NCI-H1417 treated with DMSO at 0.1 percent for 48 hours (cell line): ENCODE measurements at regions not wholly inside any gene's neighbourhood (a gene's known extent, or its start where the extent isn't known, plus 50 kb on each side); places are given as distances from the start of the nearest gene placed in this dataset.
"Not testable (repeated sequence)": the region's sequence is repeated elsewhere in the genome, so short reads cannot be mapped to it uniquely, and the experiment has no call there.

Experiments
- DNase-seq: peaks from one replicate; lab custom pipeline; 2025; lab: John Stamatoyannopoulos, UW

GRCh38 chr5:21603796-21604195, 1249.3 kb downstream of the CDH12 start:
- no peak for DNase-seq

- DNase-seq, result no peak
Observed at GRCh38 chr5:21594566-21594965, 1258.6 kb downstream of the CDH12 start.

GRCh38 chr5:21593261-21593660, 1259.9 kb downstream of the CDH12 start:
- no peak for DNase-seq

- no peak for DNase-seq
Observed at GRCh38 chr5:21581508-21581907, 1271.6 kb downstream of the CDH12 start.

GRCh38 chr5:21574961-21575360, 1278.2 kb downstream of the CDH12 start:
- peak; percentile 88 for DNase-seq

- DNase-seq, result no peak
Observed at GRCh38 chr5:21574438-21574837, 1278.7 kb downstream of the CDH12 start.

GRCh38 chr5:21573416-21574314, 1279.5 kb downstream of the CDH12 start:
- DNase-seq, result no peak

- DNase-seq, result not testable (repeated sequence)
Observed at GRCh38 chr5:21571196-21571595, 1281.9 kb downstream of the CDH12 start.

- not testable (repeated sequence) for DNase-seq
Observed at GRCh38 chr5:21559109-21559508, 1294.0 kb downstream of the CDH12 start.

- DNase-seq, result not testable (repeated sequence)
Observed at GRCh38 chr5:21552263-21552662, 1300.9 kb downstream of the CDH12 start.

GRCh38 chr5:21550916-21551315, 1302.2 kb downstream of the CDH12 start:
- not testable (repeated sequence) for DNase-seq

GRCh38 chr5:21547656-21548055, 1305.5 kb downstream of the CDH12 start:
- not testable (repeated sequence) for DNase-seq

GRCh38 chr5:21535114-21535513, 1318.0 kb downstream of the CDH12 start:
- not testable (repeated sequence) for DNase-seq

- DNase-seq, result not testable (repeated sequence)
Observed at GRCh38 chr5:21521157-21521556, 1332.0 kb downstream of the CDH12 start.

GRCh38 chr5:21496926-21497325, 1356.2 kb downstream of the CDH12 start:
- DNase-seq, result not testable (repeated sequence)

GRCh38 chr5:21496056-21496455, 1357.1 kb downstream of the CDH12 start:
- not testable (repeated sequence) for DNase-seq

- DNase-seq, result not testable (repeated sequence)
Observed at GRCh38 chr5:21495235-21495634, 1357.9 kb downstream of the CDH12 start.

- DNase-seq, result not testable (repeated sequence)
Observed at GRCh38 chr5:21494033-21494432, 1359.1 kb downstream of the CDH12 start.

- not testable (repeated sequence) for DNase-seq
Observed at GRCh38 chr5:21491182-21491581, 1362.0 kb downstream of the CDH12 start.

- not testable (repeated sequence) for DNase-seq
Observed at GRCh38 chr5:21488828-21489227, 1364.3 kb downstream of the CDH12 start.

GRCh38 chr5:21485458-21486000, 1367.6 kb downstream of the CDH12 start:
- DNase-seq, result not testable (repeated sequence)

- not testable (repeated sequence) for DNase-seq
Observed at GRCh38 chr5:21484498-21484889, 1368.7 kb downstream of the CDH12 start.

GRCh38 chr5:21483790-21484497, 1369.2 kb downstream of the CDH12 start:
- not testable (repeated sequence) for DNase-seq
